Bone marrow (tissue), 2 donors: ENCODE measurements at regions not wholly inside any gene's neighbourhood (a gene's known extent, or its start where the extent isn't known, plus 50 kb on each side); places are given as distances from the start of the nearest gene placed in this dataset.

Experiments used
- DNase-seq, 2 donors: peaks; one replicate each; lab custom pipeline; 2025; lab: John Stamatoyannopoulos, UW

- DNase-seq, result no peak
Measured at GRCh38 chr7:120089968-120090367, 183.0 kb upstream of the KCND2 start.

- DNase-seq, result no peak
Measured at GRCh38 chr7:120091807-120092206, 181.2 kb upstream of the KCND2 start.

- DNase-seq, result no peak
Measured at GRCh38 chr7:120097020-120097419, 176.0 kb upstream of the KCND2 start.

- no peak for DNase-seq
Measured at GRCh38 chr7:120097774-120098173, 175.2 kb upstream of the KCND2 start.

- DNase-seq, result no peak
Measured at GRCh38 chr7:120108376-120108775, 164.6 kb upstream of the KCND2 start.

- DNase-seq, result no peak
Measured at GRCh38 chr7:120110169-120110568, 162.8 kb upstream of the KCND2 start.

GRCh38 chr7:120114626-120115025 is 158.3 kb upstream of the KCND2 start:
- DNase-seq, result no peak

- DNase-seq, result no peak
Measured at GRCh38 chr7:120123528-120123927, 149.4 kb upstream of the KCND2 start.

- no peak for DNase-seq
Measured at GRCh38 chr7:120131096-120131839, 141.7 kb upstream of the KCND2 start.

- no peak for DNase-seq
Measured at GRCh38 chr7:120138497-120138896, 134.5 kb upstream of the KCND2 start.

GRCh38 chr7:120156476-120156875 is 116.5 kb upstream of the KCND2 start:
- no peak for DNase-seq

- DNase-seq, result no peak
Measured at GRCh38 chr7:120160166-120160565, 112.8 kb upstream of the KCND2 start.

GRCh38 chr7:120163449-120163848 is 109.5 kb upstream of the KCND2 start:
- no peak for DNase-seq

GRCh38 chr7:120165227-120165626 is 107.7 kb upstream of the KCND2 start:
- DNase-seq, result no peak

GRCh38 chr7:120168066-120168465 is 104.9 kb upstream of the KCND2 start:
- no peak for DNase-seq

GRCh38 chr7:120169996-120170783 is 102.8 kb upstream of the KCND2 start:
- no peak for DNase-seq

GRCh38 chr7:120170834-120171233 is 102.1 kb upstream of the KCND2 start:
- no peak for DNase-seq

- DNase-seq, result no peak
Measured at GRCh38 chr7:120171406-120171805, 101.6 kb upstream of the KCND2 start.

- no peak for DNase-seq
Measured at GRCh38 chr7:120180221-120180620, 92.8 kb upstream of the KCND2 start.

- DNase-seq, result no peak
Measured at GRCh38 chr7:120181499-120181898, 91.5 kb upstream of the KCND2 start.

- no peak for DNase-seq
Measured at GRCh38 chr7:120184866-120185265, 88.1 kb upstream of the KCND2 start.

- no peak for DNase-seq
Measured at GRCh38 chr7:120185940-120186682, 86.9 kb upstream of the KCND2 start.

- DNase-seq, result no peak
Measured at GRCh38 chr7:120186688-120187087, 86.3 kb upstream of the KCND2 start.
